Vagina (tissue), 2 donors: ENCODE measurements at regions not wholly inside any gene's neighbourhood (a gene's known extent, or its start where the extent isn't known, plus 50 kb on each side); places are given as distances from the start of the nearest gene placed in this dataset.
"Not testable (repeated sequence)": the region's sequence is repeated elsewhere in the genome, so short reads cannot be mapped to it uniquely, and the experiment has no call there.

Source experiments
- POLR2AphosphoS5 ChIP-seq, 2 donors: sonication (generic); formaldehyde crosslinking; IDR thresholded peaks; one replicate each; pipeline ENCODE4 v1.9.0; 2017; ENCODE audit warnings: antibody characterized with exemption in 2 of 2, mild to moderate bottlenecking in 2 of 2, low read depth in 1 of 2; ENCODE audit not compliant: insufficient read depth in 1 of 2
- TF ChIP-seq, protein P1 (sequence below), 3 experiments: fragments of 450-650 bp in 2 of 3; fragments of 200-600 bp in 1 of 3; sonication (generic) in 1 of 3; IDR thresholded peaks; one replicate each; pipeline ENCODE4 v1.5.1; 2017 to 2019; ENCODE audit warnings: antibody characterized with exemption in 3 of 3, mild to moderate bottlenecking in 2 of 3, moderate library complexity in 2 of 3

DNA sequence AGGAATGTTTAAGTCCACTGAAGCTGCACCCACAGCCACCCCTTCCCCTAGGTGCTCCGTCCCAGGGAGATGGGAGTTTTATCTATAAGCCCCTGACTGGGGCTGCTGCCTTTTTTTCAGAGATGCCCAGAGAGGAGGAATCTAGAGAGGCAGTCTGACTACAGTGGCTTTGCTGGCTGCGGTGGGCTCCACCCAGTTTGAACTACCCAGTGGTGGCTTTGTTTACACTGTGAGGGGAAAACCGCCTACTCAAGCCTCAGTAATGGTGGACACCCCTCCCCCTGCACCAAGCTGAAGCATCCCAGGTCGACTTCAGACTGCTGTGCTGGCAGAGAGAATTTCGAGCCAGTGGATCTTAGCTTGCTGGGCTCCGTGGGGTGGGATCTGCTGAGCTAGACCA, 298.0 kb downstream of the PLK2 start:
- TF ChIP-seq, protein P1, sequence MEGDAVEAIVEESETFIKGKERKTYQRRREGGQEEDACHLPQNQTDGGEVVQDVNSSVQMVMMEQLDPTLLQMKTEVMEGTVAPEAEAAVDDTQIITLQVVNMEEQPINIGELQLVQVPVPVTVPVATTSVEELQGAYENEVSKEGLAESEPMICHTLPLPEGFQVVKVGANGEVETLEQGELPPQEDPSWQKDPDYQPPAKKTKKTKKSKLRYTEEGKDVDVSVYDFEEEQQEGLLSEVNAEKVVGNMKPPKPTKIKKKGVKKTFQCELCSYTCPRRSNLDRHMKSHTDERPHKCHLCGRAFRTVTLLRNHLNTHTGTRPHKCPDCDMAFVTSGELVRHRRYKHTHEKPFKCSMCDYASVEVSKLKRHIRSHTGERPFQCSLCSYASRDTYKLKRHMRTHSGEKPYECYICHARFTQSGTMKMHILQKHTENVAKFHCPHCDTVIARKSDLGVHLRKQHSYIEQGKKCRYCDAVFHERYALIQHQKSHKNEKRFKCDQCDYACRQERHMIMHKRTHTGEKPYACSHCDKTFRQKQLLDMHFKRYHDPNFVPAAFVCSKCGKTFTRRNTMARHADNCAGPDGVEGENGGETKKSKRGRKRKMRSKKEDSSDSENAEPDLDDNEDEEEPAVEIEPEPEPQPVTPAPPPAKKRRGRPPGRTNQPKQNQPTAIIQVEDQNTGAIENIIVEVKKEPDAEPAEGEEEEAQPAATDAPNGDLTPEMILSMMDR (IDR thresholded peaks at IDR 0.05), result not testable (repeated sequence)
- TF ChIP-seq POLR2AphosphoS5 (IDR thresholded peaks at IDR 0.05; ENCODE audit: insufficient read depth in 1 of 2, low read depth in 1 of 2), result not testable (repeated sequence)
